CD4-positive, CD25-positive, alpha-beta regulatory T cell (primary cell): ENCODE measurements at regions not wholly inside any gene's neighbourhood (a gene's known extent, or its start where the extent isn't known, plus 50 kb on each side); places are given as distances from the start of the nearest gene placed in this dataset.

Experiments
- ATAC-seq, 2 donors: fragments of 150-1000 bp; cut with Tn5 transposase; one replicate each; pipeline ENCODE4 v1.10.0; 2021; ENCODE audit warnings: low read depth in 2 of 2, moderate number of reproducible peaks in 2 of 2, moderate library complexity in 1 of 2
- DNase-seq, 3 donors: peaks; one replicate each; pipeline versions ENCODE4 v3.0.0 to v3.0.0-alpha.2; 2012 to 2022; ENCODE audit warnings: mixed read lengths in 1 of 3
- H3K27ac ChIP-seq: one replicate; pipeline ENCODE4 v1.7.0; 2013; ENCODE audit warnings: mild to moderate bottlenecking, low read length; ENCODE audit not compliant: insufficient read depth, poor library complexity, severe bottlenecking
- H3K27me3 ChIP-seq: one replicate; pipeline ENCODE4 v1.7.0; 2013; ENCODE audit warnings: low read length; ENCODE audit not compliant: control insufficient read depth, insufficient read depth
- H3K36me3 ChIP-seq: one replicate; pipeline ENCODE4 v1.7.0; 2013; ENCODE audit warnings: mild to moderate bottlenecking, low read length, moderate library complexity; ENCODE audit not compliant: control insufficient read depth, insufficient read depth
- H3K4me1 ChIP-seq: 2 replicates; pipeline ENCODE4 v1.7.0; 2013; ENCODE audit warnings: mild to moderate bottlenecking, low read length; ENCODE audit not compliant: insufficient read depth, control insufficient read depth, poor library complexity, severe bottlenecking
- H3K4me3 ChIP-seq: one replicate; pipeline ENCODE4 v1.7.0; 2013; ENCODE audit warnings: low read depth, mild to moderate bottlenecking, low read length, moderate library complexity
- H3K9me3 ChIP-seq, 2 experiments: 1 replicate in 1 of 2; 2 replicates in 1 of 2; pipeline ENCODE4 v1.7.0; 2013; ENCODE audit warnings: low read length in 2 of 2, mild to moderate bottlenecking in 1 of 2, moderate library complexity in 1 of 2; ENCODE audit not compliant: control insufficient read depth in 2 of 2
- H3K27ac Mint-ChIP-seq, 3 donors: one replicate each; pipeline ENCODE4 v1.8.0; 2020 to 2022; ENCODE audit warnings: mild to moderate bottlenecking in 3 of 3, mixed read lengths in 3 of 3, moderate library complexity in 2 of 3
- H3K27me3 Mint-ChIP-seq: one replicate; pipeline ENCODE4 v1.8.0; 2022; ENCODE audit warnings: mild to moderate bottlenecking, mixed read lengths
- H3K36me3 Mint-ChIP-seq: one replicate; pipeline ENCODE4 v1.8.0; 2020; ENCODE audit warnings: mixed read lengths
- H3K4me1 Mint-ChIP-seq, 4 donors: one replicate each; pipeline ENCODE4 v1.8.0; 2020 to 2022; ENCODE audit warnings: mixed read lengths in 4 of 4, mild to moderate bottlenecking in 1 of 4
- H3K4me3 Mint-ChIP-seq, 4 donors: one replicate each; pipeline ENCODE4 v1.8.0; 2020 to 2022; ENCODE audit warnings: mild to moderate bottlenecking in 4 of 4, mixed read lengths in 4 of 4, moderate library complexity in 3 of 4
- H3K9me3 Mint-ChIP-seq, 7 donors: one replicate each; pipeline ENCODE4 v1.8.0; 2020 to 2022; ENCODE audit warnings: mixed read lengths in 7 of 7, mild to moderate bottlenecking in 3 of 7, moderate library complexity in 2 of 7

GRCh38 chr13:24056616-24057137, 103.8 kb upstream of the SPATA13 start:
- Mint-ChIP-seq H3K27ac (no peak overlapping the region), H3K4me1 (peaks cover 0 to 31% (median 19%) of the 10 kb centered on the region in 4 donors), H3K9me3 (no peaks in the 10 kb centered on the region), H3K27me3 (peaks cover 16% of the 10 kb centered on the region), H3K4me3 (no peak overlapping the region), H3K36me3 (no peaks in the 10 kb centered on the region)
- Histone ChIP-seq H3K27me3 (no peaks in the 10 kb centered on the region), H3K9me3 (no peaks in the 10 kb centered on the region), H3K27ac (no peak overlapping the region), H3K36me3 (no peaks in the 10 kb centered on the region), H3K4me1 (no peaks in the 10 kb centered on the region), H3K4me3 (no peak overlapping the region)
- ATAC-seq (no peak), DNase-seq (no peak)

GRCh38 chr13:24060993-24061392, 99.5 kb upstream of the SPATA13 start:
- Histone ChIP-seq H3K9me3 (no peaks in the 10 kb centered on the region), H3K27ac (no peak overlapping the region), H3K4me3 (no peak overlapping the region), H3K4me1 (peaks cover 4% of the 10 kb centered on the region), H3K27me3 (no peaks in the 10 kb centered on the region), H3K36me3 (no peaks in the 10 kb centered on the region)
- no peak overlapping the region for H3K4me3 Mint-ChIP-seq
- peaks cover 0 to 34% (median 22%) of the 10 kb centered on the region in 4 donors for H3K4me1 Mint-ChIP-seq
- ATAC-seq (peak in 1 of 2 donors; percentile 45), DNase-seq (peak in 2 of 3 donors; percentile 11 to 18)
- H3K27ac Mint-ChIP-seq: no peak overlapping the region
- no peaks in the 10 kb centered on the region for H3K9me3 Mint-ChIP-seq
- no peaks in the 10 kb centered on the region for H3K36me3 Mint-ChIP-seq
- H3K27me3 Mint-ChIP-seq: peaks cover 4% of the 10 kb centered on the region

- H3K9me3 Mint-ChIP-seq: no peaks in the 10 kb centered on the region
- no peaks in the 10 kb centered on the region for H3K27me3 ChIP-seq
- H3K36me3 Mint-ChIP-seq: no peaks in the 10 kb centered on the region
- no peak overlapping the region for H3K27ac ChIP-seq
- H3K36me3 ChIP-seq: no peaks in the 10 kb centered on the region
- no peak for ATAC-seq
- H3K9me3 ChIP-seq: no peaks in the 10 kb centered on the region
- peaks cover 4% of the 10 kb centered on the region for H3K4me1 ChIP-seq
- H3K4me1 Mint-ChIP-seq: peaks cover 0 to 34% (median 22%) of the 10 kb centered on the region in 4 donors
- peaks cover 4% of the 10 kb centered on the region for H3K27me3 Mint-ChIP-seq
- peak overlapping the region in 1 of 4 donors; percentile 10 for H3K4me3 Mint-ChIP-seq
- peak overlapping the region in 2 of 3 donors; percentile 81 to 84 for H3K27ac Mint-ChIP-seq
- H3K4me3 ChIP-seq: no peak overlapping the region
- peak in 1 of 3 donors; percentile 12 for DNase-seq
Observed at GRCh38 chr13:24063281-24063877, 97.1 kb upstream of the SPATA13 start.

- Mint-ChIP-seq H3K27me3 (peaks cover 5% of the 10 kb centered on the region), H3K9me3 (no peaks in the 10 kb centered on the region), H3K36me3 (no peaks in the 10 kb centered on the region), H3K4me1 (peaks cover 0 to 35% (median 21%) of the 10 kb centered on the region in 4 donors), H3K4me3 (no peak overlapping the region), H3K27ac (peak overlapping the region in 1 of 3 donors; percentile 84)
- Histone ChIP-seq H3K27ac (no peak overlapping the region), H3K27me3 (no peaks in the 10 kb centered on the region), H3K9me3 (no peaks in the 10 kb centered on the region), H3K4me3 (no peak overlapping the region), H3K4me1 (peaks cover 4% of the 10 kb centered on the region), H3K36me3 (no peaks in the 10 kb centered on the region)
- ATAC-seq: no peak
- DNase-seq: no peak
Observed at GRCh38 chr13:24064371-24064770, 96.1 kb upstream of the SPATA13 start.

- Histone ChIP-seq H3K27me3 (peaks cover 3% of the 10 kb centered on the region), H3K4me1 (peaks cover 4% of the 10 kb centered on the region), H3K9me3 (no peaks in the 10 kb centered on the region), H3K27ac (no peak overlapping the region), H3K4me3 (no peak overlapping the region), H3K36me3 (no peaks in the 10 kb centered on the region)
- DNase-seq (no peak), ATAC-seq (no peak)
- no peaks in the 10 kb centered on the region for H3K9me3 Mint-ChIP-seq
- peaks cover 8% of the 10 kb centered on the region for H3K27me3 Mint-ChIP-seq
- H3K4me1 Mint-ChIP-seq: peaks cover 0 to 29% (median 18%) of the 10 kb centered on the region in 4 donors
- no peaks in the 10 kb centered on the region for H3K36me3 Mint-ChIP-seq
- H3K27ac Mint-ChIP-seq: no peak overlapping the region
- H3K4me3 Mint-ChIP-seq: no peak overlapping the region
Observed at GRCh38 chr13:24065176-24065575, 95.3 kb upstream of the SPATA13 start.

- no peaks in the 10 kb centered on the region for H3K9me3 ChIP-seq
- no peak overlapping the region for H3K27ac Mint-ChIP-seq
- peaks cover 3% of the 10 kb centered on the region for H3K27me3 ChIP-seq
- no peak for ATAC-seq
- H3K4me3 ChIP-seq: no peak overlapping the region
- H3K27me3 Mint-ChIP-seq: peaks cover 11% of the 10 kb centered on the region
- no peak overlapping the region for H3K4me3 Mint-ChIP-seq
- H3K4me1 Mint-ChIP-seq: peaks cover 0 to 17% (median 9%) of the 10 kb centered on the region in 4 donors
- no peak for DNase-seq
- no peaks in the 10 kb centered on the region for H3K9me3 Mint-ChIP-seq
- H3K36me3 ChIP-seq: no peaks in the 10 kb centered on the region
- no peaks in the 10 kb centered on the region for H3K36me3 Mint-ChIP-seq
- H3K27ac ChIP-seq: no peak overlapping the region
- peaks cover 4% of the 10 kb centered on the region for H3K4me1 ChIP-seq
Observed at GRCh38 chr13:24066405-24067295, 93.9 kb upstream of the SPATA13 start.

GRCh38 chr13:24068472-24068871, 92.0 kb upstream of the SPATA13 start:
- H3K36me3 ChIP-seq: no peaks in the 10 kb centered on the region
- DNase-seq: no peak
- no peaks in the 10 kb centered on the region for H3K36me3 Mint-ChIP-seq

More at GRCh38 chr13:24068472-24068871, 92.0 kb upstream of the SPATA13 start:
- no peaks in the 10 kb centered on the region for H3K9me3 ChIP-seq
- H3K9me3 Mint-ChIP-seq: no peaks in the 10 kb centered on the region
- H3K27me3 ChIP-seq: peaks cover 3% of the 10 kb centered on the region
- peaks cover 19% of the 10 kb centered on the region for H3K27me3 Mint-ChIP-seq
- no peak for ATAC-seq
- no peak overlapping the region for H3K27ac Mint-ChIP-seq
- no peak overlapping the region for H3K27ac ChIP-seq
- H3K4me1 ChIP-seq: peaks cover 2% of the 10 kb centered on the region
- H3K4me3 ChIP-seq: no peak overlapping the region
- peaks cover 0 to 14% (median 3%) of the 10 kb centered on the region in 4 donors for H3K4me1 Mint-ChIP-seq
- H3K4me3 Mint-ChIP-seq: no peak overlapping the region
